ENCODE measurements at regions not wholly inside any gene's neighbourhood (a gene's known extent, or its start where the extent isn't known, plus 50 kb on each side); places are given as distances from the start of the nearest gene placed in this dataset.

GRCh38 chr10:14382022-14382421, 51.3 kb upstream of the FRMD4A start:
- no peak for TF ChIP-seq CTCF (IDR thresholded peaks at IDR 0.05 in 8 of 11, conservative IDR thresholded peaks at IDR 0.05 in 3 of 11)
- no peak for TF ChIP-seq POLR2AphosphoS5 (IDR thresholded peaks at IDR 0.05)
